ENCODE measurements at regions not wholly inside any gene's neighbourhood (a gene's known extent, or its start where the extent isn't known, plus 50 kb on each side); places are given as distances from the start of the nearest gene placed in this dataset.

GRCh38 chr1:5566924-5567323, 425.3 kb downstream of the NPHP4 start:
- H4K20me1 ChIP-seq (ENCODE audit: control insufficient read depth, insufficient read depth, low read length, poor library complexity, severe bottlenecking), result no peaks in the 10 kb centered on the region
- 80% methylated on average over 4 of the region's 4 CpGs for WGBS (ENCODE audit: insufficient coverage)
- no peak for TF ChIP-seq CTCF (IDR thresholded peaks at IDR 0.05)
- TF ChIP-seq EZH2 (IDR thresholded peaks at IDR 0.05; ENCODE audit: borderline replicate concordance, insufficient read depth, low read depth, low read length, poor library complexity, severe bottlenecking), result no peak
- peaks cover 4% of the 10 kb centered on the region for H3K27me3 Mint-ChIP-seq
- intact Hi-C loops (cut with micrococcal nuclease), result no loop called here
- POLR2A ChIA-PET, result no interaction called here
- H3K79me2 ChIP-seq (ENCODE audit: control insufficient read depth, insufficient read depth, low read length), result no peaks in the 10 kb centered on the region
- H3K27ac Mint-ChIP-seq, result no peak overlapping the region
- H3K4me3 Mint-ChIP-seq, result no peak overlapping the region
- H3K4me3 ChIP-seq (ENCODE audit: control extremely low read depth in 1 of 5, extremely low read depth in 1 of 5, insufficient read depth in 1 of 5, low read depth in 2 of 5, low read length in 4 of 5), result no peak overlapping the region
- no peak for ATAC-seq (ENCODE audit: low read depth)
- CTCF ChIA-PET, result no interaction called here
- no peaks in the 10 kb centered on the region for H3K4me1 ChIP-seq (ENCODE audit: control insufficient read depth in 2 of 2, insufficient read depth in 2 of 2, low read length in 2 of 2)
- H3K9ac ChIP-seq (ENCODE audit: low read length), result no peak overlapping the region
- no peak overlapping the region for H2AFZ ChIP-seq (ENCODE audit: insufficient read depth, low read depth, low read length, poor library complexity, severe bottlenecking)
- peaks cover 4% of the 10 kb centered on the region for H3K9me3 Mint-ChIP-seq (ENCODE audit: insufficient read depth)
- H3K27ac ChIP-seq (ENCODE audit: low read length in 2 of 2), result no peak overlapping the region
- no peaks in the 10 kb centered on the region for H3K4me1 Mint-ChIP-seq
- DNase-seq, result no peak
- no peaks in the 10 kb centered on the region for H3K27me3 ChIP-seq (replicated peaks in 1 of 4; ENCODE audit: control extremely low read depth in 1 of 4, control insufficient read depth in 3 of 4, insufficient read depth in 4 of 4, low read length in 3 of 4)
- peaks cover 0 to 13% (median 0%) of the 10 kb centered on the region in 3 donors for H3K9me3 ChIP-seq (ENCODE audit: control extremely low read depth in 1 of 3, control insufficient read depth in 2 of 3, insufficient read depth in 1 of 3, low read length in 2 of 3)
- H3K36me3 ChIP-seq (replicated peaks in 1 of 2; ENCODE audit: control extremely low read depth in 1 of 2, control insufficient read depth in 1 of 2, extremely low read depth in 1 of 2, insufficient read depth in 2 of 2, low read length in 1 of 2), result no peaks in the 10 kb centered on the region
- H3K4me2 ChIP-seq (replicated peaks; ENCODE audit: low read depth, low read length, poor library complexity, severe bottlenecking), result no peak overlapping the region

GRCh38 chr1:5565281-5566125, 426.7 kb downstream of the NPHP4 start:
- CTCF ChIA-PET, result no interaction called here
- Mint-ChIP-seq H3K27me3 (peaks cover 4% of the 10 kb centered on the region), H3K4me1 (no peaks in the 10 kb centered on the region), H3K4me3 (no peak overlapping the region), H3K9me3 (ENCODE audit: insufficient read depth) (peaks cover 4% of the 10 kb centered on the region), H3K27ac (no peak overlapping the region)
- intact Hi-C loops (cut with micrococcal nuclease), result no loop called here
- Histone ChIP-seq H2AFZ (ENCODE audit: insufficient read depth, low read depth, low read length, poor library complexity, severe bottlenecking) (no peak overlapping the region), H3K9ac (ENCODE audit: low read length) (no peak overlapping the region), H3K4me2 (replicated peaks; ENCODE audit: low read depth, low read length, poor library complexity, severe bottlenecking) (no peak overlapping the region), H4K20me1 (ENCODE audit: control insufficient read depth, insufficient read depth, low read length, poor library complexity, severe bottlenecking) (no peaks in the 10 kb centered on the region), H3K4me3 (ENCODE audit: control extremely low read depth in 1 of 5, extremely low read depth in 1 of 5, insufficient read depth in 1 of 5, low read depth in 2 of 5, low read length in 4 of 5) (no peak overlapping the region), H3K27me3 (replicated peaks in 1 of 4; ENCODE audit: control extremely low read depth in 1 of 4, control insufficient read depth in 3 of 4, insufficient read depth in 4 of 4, low read length in 3 of 4) (no peaks in the 10 kb centered on the region), H3K36me3 (replicated peaks in 1 of 2; ENCODE audit: control extremely low read depth in 1 of 2, control insufficient read depth in 1 of 2, extremely low read depth in 1 of 2, insufficient read depth in 2 of 2, low read length in 1 of 2) (no peaks in the 10 kb centered on the region), H3K9me3 (ENCODE audit: control extremely low read depth in 1 of 3, control insufficient read depth in 2 of 3, insufficient read depth in 1 of 3, low read length in 2 of 3) (peaks cover 0 to 10% (median 0%) of the 10 kb centered on the region in 3 donors), H3K27ac (ENCODE audit: low read length in 2 of 2) (no peak overlapping the region), H3K4me1 (ENCODE audit: control insufficient read depth in 2 of 2, insufficient read depth in 2 of 2, low read length in 2 of 2) (no peaks in the 10 kb centered on the region), H3K79me2 (ENCODE audit: control insufficient read depth, insufficient read depth, low read length) (no peaks in the 10 kb centered on the region)
- 80% methylated on average over 19 of the region's 19 CpGs for WGBS (ENCODE audit: insufficient coverage)
- no peak for DNase-seq
- TF ChIP-seq CTCF (IDR thresholded peaks at IDR 0.05), result no peak
- TF ChIP-seq EZH2 (IDR thresholded peaks at IDR 0.05; ENCODE audit: borderline replicate concordance, insufficient read depth, low read depth, low read length, poor library complexity, severe bottlenecking), result no peak
- POLR2A ChIA-PET, result no interaction called here
- ATAC-seq (ENCODE audit: low read depth), result no peak
